Activated CD8-positive, alpha-beta memory T cell treated with anti-CD3 and anti-CD28 coated beads, Interleukin-2, amount 50 U/mL, for 4 hours (primary cell): ENCODE measurements at regions not wholly inside any gene's neighbourhood (a gene's known extent, or its start where the extent isn't known, plus 50 kb on each side); places are given as distances from the start of the nearest gene placed in this dataset.
"Not testable (repeated sequence)": the region's sequence is repeated elsewhere in the genome, so short reads cannot be mapped to it uniquely, and the experiment has no call there.

Experiments
- DNase-seq: peaks from one replicate; pipeline ENCODE4 v3.0.0-alpha.2; 2020

DNA sequence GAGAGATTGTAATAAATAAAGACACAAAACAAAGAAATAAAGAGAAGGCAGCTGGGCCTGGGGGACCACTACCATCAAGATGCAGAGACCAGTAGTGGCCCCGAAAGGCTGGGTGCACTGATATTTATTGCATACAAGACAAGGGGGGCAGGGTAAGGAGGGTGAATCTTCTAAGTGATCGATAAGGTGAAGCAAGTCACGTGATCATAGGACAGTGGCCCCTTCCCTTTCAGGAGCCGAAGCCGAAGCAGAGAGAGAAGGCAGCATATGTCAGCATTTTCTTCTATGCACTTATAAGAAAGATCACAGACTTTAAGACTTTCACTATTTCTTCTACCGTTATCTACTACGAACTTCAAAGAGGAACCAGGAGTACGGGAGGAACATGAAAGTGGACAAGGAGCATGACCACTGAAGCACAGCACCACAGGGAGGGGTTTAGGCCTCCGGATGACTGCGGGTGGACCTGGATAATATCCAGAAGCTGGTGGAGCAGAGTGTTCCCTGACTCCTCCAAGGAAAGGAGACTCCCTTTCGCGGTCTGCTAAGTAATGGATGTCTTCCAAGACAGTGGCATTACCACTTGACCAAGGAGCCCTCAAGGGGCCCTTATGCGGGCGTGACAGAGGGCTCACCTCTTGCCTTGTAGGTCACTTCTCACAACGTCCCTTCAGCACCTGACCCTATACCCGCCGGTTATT, 126.4 kb downstream of the RBM46 start:
- DNase-seq: not testable (repeated sequence)

- no peak for DNase-seq
These were observed 127.1 kb downstream of the RBM46 start for GRCh38 chr4:154908168-154908567.

- DNase-seq: no peak
These were observed 130.0 kb downstream of the RBM46 start for GRCh38 chr4:154911097-154911496.

DNA sequence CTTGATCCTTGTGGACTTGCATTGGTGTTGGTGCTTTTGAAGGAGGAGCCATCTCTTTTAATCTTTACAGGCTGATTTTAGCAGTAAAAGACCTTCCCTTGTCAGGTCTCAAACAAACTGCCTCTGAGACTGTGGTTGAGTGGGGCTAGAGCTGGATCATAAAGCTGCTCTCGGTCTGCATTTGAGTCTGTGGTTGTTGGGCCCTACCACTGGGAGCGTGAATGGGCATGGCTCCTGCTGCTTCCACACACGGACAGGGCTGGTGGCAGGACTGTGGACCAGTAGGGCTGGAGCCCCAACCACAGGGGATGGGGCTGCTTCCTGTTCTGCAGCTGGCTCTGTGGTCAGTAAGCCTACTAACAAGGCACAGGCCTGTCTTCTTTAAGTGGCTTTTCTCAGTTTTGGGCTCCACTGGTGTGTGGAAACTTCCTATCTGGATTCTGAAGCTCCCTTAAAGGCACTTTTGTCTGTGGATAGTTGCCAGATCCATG, 130.6 kb downstream of the RBM46 start:
- DNase-seq: no peak

GRCh38 chr4:154916068-154916467, 135.0 kb downstream of the RBM46 start:
- no peak for DNase-seq

GRCh38 chr4:154927126-154927680, 146.1 kb downstream of the RBM46 start:
- DNase-seq: no peak

DNA sequence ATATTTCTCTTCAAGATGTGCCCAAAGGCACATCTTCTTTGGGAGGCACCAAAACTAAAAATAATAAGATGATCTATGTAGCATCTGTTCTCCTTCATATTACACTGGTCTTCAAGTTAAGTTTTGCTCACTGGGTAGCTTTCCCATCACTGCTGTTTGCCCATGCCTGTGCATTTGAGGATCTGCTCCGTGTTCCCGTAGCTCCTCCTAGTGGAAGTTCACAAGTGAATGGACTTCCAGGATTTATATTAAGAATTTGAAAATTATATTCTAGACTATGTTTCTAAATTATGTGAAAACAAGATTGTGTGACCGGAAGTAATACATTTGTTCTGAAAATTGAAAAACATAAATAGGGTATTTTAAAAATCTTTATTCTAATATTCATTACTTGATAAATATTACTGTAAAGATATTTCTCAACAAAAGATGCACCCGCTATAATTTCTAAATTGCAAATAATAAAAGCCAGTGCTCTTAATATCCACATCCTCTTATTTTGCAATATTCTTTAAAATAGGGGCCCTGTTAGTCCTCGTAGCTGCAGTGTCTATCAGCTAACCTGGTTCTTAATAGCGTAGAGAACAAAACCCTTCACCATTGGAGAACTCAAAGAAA, 147.7 kb downstream of the RBM46 start:
- DNase-seq: no peak

DNA sequence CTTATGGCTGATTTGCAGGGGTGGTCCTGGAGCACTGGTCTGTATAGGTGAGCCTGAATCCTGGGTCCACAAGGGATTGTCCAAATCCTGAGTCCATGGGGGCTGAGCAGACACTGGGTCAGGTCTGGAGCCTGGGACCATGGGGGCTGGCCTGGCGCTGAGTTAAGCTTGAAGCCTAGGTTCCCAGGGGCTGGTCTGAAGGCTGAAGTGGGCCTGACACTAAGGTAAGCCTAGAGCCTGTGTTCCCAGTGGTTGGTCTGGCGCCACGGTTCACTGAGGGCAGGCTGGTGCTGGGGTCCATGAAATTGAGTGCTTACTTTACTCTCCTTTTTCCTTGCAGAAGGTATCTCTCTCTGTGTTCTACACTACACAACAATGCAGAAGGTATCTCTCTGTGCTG, 155.8 kb downstream of the RBM46 start:
- DNase-seq: no peak

DNA sequence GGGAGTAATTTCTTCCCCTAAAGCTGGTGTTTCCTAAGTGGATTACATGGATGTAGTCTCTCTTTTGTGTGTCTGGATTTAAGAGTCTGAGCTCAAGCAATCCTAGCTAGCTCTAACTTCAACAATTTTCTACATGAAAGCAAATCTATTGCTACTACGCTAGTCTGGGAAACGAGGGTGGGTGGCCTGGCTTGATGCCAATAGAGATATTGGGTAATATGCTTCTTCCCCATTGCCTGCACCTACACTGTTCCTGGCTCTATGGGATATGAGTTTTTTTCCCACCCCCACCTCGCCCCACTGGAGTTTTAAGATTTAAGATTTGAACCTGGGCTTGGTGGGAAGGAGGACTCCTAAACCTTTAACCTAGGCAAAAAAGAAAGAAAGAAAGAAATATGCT, 158.8 kb downstream of the RBM46 start:
- no peak for DNase-seq

DNA sequence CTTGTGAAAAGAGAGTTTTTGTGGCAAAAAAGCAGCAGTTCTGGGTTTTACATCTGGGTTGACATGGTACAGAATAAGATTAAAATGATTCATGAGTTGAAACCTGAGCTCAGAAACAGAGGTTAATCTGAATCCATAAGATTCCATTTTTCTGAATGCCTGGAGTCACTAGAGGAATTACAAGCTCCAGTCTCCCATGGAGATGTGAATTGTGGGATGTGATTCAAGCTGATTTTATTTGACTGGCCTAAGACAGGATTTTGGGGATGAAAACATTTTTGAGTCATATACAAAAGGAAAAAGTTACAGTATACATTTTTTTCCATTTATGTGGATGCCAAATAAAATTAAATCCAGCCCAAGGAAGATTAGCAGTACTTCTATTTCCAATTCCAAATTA, 161.1 kb downstream of the RBM46 start:
- DNase-seq: no peak

DNA sequence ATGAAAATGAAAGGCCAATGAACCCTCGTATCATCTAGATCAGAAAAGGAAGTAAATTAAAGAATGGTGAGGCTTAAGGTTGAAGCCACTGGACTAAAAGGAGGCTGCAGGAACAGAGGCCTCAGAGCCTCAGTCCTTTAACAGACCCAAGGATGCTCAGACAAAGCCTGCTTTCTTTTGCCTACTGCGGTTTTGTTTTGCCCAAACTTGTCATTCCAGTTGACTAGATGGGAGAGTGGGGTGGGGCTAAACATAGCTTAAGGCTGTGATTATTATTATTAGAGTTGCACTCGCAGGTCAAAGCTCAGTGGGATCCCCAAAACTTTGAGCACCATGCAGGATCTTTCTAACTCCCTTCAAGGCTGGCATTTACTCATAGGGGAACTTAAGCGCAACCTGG, 163.9 kb downstream of the RBM46 start:
- no peak for DNase-seq

DNA sequence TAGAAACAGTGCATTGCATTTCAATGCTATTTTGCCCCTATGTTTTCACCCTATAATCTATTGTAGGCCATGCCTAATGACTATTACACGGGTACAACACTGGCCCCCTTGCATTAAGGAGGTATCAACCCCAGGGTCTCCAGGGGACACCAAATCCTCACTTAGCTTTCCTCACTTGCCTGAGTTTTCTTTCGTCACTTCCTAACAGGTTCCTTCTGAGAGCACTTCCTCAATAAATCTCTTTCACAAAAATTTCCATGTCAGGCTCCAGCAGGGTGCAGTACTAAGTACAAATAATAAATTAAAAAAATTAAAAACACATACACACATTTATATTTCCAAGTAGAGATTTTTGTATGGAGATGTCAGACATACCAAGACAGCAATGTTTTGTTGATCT, 165.0 kb downstream of the RBM46 start:
- no peak for DNase-seq

DNA sequence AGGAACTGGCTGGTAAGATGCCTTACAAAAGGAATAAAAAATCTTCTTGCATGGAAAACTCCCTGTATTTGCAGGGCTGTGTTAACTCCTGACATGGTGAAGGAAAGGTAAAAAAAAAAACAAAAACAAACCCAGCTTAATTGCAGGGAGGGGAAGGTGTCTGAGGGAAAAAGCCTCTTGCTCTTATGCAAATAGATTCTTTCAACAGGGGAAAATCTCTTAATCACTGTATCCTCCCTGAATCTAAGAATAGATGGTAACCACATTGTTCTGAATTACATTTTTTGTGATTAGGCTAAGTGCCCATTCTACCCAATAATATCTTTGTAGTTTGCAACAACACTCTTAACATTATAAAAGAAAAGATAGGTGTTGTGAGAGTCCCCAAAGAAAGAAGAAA, 172.6 kb downstream of the RBM46 start:
- no peak for DNase-seq

- no peak for DNase-seq
These were observed 173.0 kb downstream of the RBM46 start for GRCh38 chr4:154954117-154954516.

- DNase-seq: no peak
These were observed 177.0 kb downstream of the RBM46 start for GRCh38 chr4:154958121-154958520.

DNA sequence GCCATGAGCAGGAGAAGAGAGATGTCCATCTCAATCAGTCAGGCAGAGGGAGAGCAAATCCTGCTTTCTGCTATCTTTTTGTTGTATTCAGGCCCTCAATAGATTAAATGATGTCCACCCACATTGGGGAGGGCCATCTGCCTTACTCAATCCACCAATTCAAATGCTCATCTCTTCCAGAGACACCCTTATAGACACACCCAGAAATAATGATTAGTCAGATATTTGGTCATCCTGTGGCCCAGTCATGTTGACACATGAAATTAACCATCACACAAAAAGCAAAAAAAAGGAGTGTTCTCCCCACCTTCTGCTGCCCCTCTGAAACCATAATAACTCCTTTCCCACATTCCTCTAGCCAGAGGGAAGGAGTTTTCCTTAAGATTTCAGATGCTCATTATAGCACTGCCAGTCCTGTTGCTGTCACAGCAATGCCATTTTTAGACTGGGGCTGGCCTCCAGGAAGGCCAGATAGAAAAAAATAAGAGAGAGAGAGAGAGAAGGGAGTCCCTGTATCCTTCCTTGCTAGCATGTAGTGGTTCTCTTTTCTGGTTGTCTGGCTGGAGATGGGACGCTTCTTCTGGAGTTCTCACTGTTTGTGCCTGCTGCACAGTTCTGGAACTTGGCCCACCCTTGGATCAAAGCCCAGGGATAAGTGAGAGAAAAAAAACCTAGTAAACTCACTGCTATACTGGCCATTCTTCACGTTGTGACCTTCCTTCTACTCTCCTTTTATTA, 177.7 kb downstream of the RBM46 start:
- no peak for DNase-seq

DNA sequence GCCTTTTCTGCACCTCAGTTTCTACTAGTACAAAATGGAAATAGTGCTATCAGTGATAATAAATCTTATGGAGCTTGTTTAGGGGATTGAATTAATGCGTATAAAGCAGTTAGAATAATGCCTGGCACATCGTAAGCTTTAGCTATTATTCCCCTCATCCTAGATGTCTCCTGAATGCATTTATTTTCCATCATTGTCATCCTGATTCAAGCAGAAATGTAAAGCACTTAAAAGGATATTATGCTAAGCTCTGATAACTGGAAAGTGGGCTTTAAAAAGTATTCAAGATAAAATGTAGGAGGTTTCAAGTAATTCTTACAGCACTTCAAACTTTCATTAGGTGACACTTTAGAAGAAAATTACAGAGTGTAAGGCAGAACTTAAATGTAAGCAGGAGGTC, 178.7 kb downstream of the RBM46 start:
- DNase-seq: no peak

GRCh38 chr4:154960476-154960875, 179.4 kb downstream of the RBM46 start:
- DNase-seq: no peak

DNA sequence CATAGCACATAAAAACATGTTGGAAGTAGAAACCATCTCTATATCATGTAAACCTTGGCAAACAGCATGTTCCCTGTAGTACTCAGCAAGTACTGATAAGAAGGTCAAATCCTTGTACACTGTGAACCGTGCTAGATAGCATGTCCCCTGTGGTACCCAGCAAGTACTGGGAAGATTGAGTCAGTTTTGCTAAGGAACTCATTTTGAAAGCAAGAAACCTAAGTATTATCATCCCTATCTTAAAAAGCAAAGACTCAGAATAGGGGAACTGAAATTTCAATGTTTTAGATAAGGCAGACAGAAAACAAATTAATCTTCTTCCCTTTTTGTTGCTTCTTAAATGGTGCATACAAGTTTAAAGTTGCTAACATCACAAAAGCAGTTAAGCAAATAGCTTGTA, 180.2 kb downstream of the RBM46 start:
- no peak for DNase-seq

GRCh38 chr4:154973244-154974035, 192.4 kb downstream of the RBM46 start:
- DNase-seq: no peak

DNA sequence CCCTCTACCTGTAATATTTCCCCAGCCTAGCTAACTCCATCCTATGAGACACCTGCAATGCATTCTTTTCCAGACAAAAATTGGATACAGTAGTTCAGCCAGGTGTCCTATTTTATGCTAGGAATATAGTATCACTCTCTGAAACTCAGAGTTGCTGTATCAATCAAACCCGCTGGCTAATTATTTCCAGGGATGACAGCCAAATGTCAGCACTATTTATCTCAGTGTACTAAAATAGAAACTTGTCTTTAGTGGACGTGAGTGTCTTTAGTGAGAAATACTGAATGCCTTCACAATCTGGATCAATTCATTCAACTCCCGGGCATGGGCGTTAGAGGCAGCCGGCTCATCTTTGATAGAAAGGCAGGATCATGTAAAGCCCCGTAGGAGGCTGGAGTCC, 196.2 kb downstream of the RBM46 start:
- DNase-seq: no peak

- DNase-seq: peak; percentile 21
These were observed 201.3 kb downstream of the RBM46 start for GRCh38 chr4:154982187-154983047.
